Putamen (tissue), 1 donor: ENCODE measurements at regions not wholly inside any gene's neighbourhood (a gene's known extent, or its start where the extent isn't known, plus 50 kb on each side); places are given as distances from the start of the nearest gene placed in this dataset.

Source experiments
- DNase-seq: peaks from one replicate; pipeline ENCODE4 v3.0.0-alpha.2; 2016; ENCODE audit warnings: low spot score

- no peak for DNase-seq
Observed at GRCh38 chr15:70200511-70201424, 103.1 kb upstream of the TLE3 start.

GRCh38 chr15:70199540-70200410 lies 102.1 kb upstream of the TLE3 start:
- no peak for DNase-seq

GRCh38 chr15:70199124-70199482 lies 101.4 kb upstream of the TLE3 start:
- DNase-seq, result no peak

- no peak for DNase-seq
Observed at GRCh38 chr15:70198441-70199123, 100.9 kb upstream of the TLE3 start.

GRCh38 chr15:70197945-70198361 lies 100.2 kb upstream of the TLE3 start:
- no peak for DNase-seq

GRCh38 chr15:70197318-70197944 lies 99.7 kb upstream of the TLE3 start:
- DNase-seq, result no peak

- DNase-seq, result no peak
Observed at GRCh38 chr15:70196372-70197316, 98.9 kb upstream of the TLE3 start.

GRCh38 chr15:70195587-70196305 lies 98.0 kb upstream of the TLE3 start:
- DNase-seq, result peak; percentile 75

- DNase-seq, result no peak
Observed at GRCh38 chr15:70195171-70195570, 97.5 kb upstream of the TLE3 start.

- DNase-seq, result no peak
Observed at GRCh38 chr15:70194266-70194665, 96.5 kb upstream of the TLE3 start.

GRCh38 chr15:70193734-70194133 lies 96.0 kb upstream of the TLE3 start:
- DNase-seq, result no peak

GRCh38 chr15:70192490-70192889 lies 94.8 kb upstream of the TLE3 start:
- no peak for DNase-seq

GRCh38 chr15:70192041-70192440 lies 94.3 kb upstream of the TLE3 start:
- no peak for DNase-seq

- DNase-seq, result no peak
Observed at GRCh38 chr15:70190965-70191364, 93.2 kb upstream of the TLE3 start.

- no peak for DNase-seq
Observed at GRCh38 chr15:70189826-70190695, 92.3 kb upstream of the TLE3 start.

- DNase-seq, result no peak
Observed at GRCh38 chr15:70188286-70188685, 90.6 kb upstream of the TLE3 start.

GRCh38 chr15:70187331-70187730 lies 89.6 kb upstream of the TLE3 start:
- DNase-seq, result no peak

- DNase-seq, result no peak
Observed at GRCh38 chr15:70186152-70186551, 88.4 kb upstream of the TLE3 start.

- DNase-seq, result no peak
Observed at GRCh38 chr15:70185251-70185711, 87.6 kb upstream of the TLE3 start.
